HG03342 (cell line): ENCODE measurements at regions not wholly inside any gene's neighbourhood (a gene's known extent, or its start where the extent isn't known, plus 50 kb on each side); places are given as distances from the start of the nearest gene placed in this dataset.
"Not testable (repeated sequence)": the region's sequence is repeated elsewhere in the genome, so short reads cannot be mapped to it uniquely, and the experiment has no call there.

ENCODE experiments used
- ATAC-seq: cut with Tn5 transposase; IDR thresholded peaks from one replicate; pipeline ENCODE4 v1.9.1; 2021; ENCODE audit warnings: mild to moderate bottlenecking, moderate library complexity; ENCODE audit not compliant: unreplicated experiment

DNA sequence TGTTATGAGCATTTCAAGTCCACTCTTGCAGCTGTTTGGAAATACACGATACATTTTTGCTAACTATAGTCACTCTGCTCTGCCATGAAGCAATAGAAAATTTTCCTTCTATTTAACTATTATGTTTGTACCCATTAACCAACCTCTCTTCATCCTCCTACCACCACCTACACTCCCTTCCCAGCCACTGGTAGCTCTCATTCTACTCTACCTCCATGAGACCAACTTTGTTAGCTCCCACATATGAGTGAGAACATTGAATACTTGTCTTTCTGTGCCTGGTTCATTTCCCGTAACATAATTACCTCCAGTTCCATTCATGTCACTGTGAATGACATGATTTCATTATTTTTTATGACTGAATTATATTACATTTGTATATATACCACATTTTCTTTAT lies 505.9 kb upstream of the CCNG1 start:
- no peak for ATAC-seq

DNA sequence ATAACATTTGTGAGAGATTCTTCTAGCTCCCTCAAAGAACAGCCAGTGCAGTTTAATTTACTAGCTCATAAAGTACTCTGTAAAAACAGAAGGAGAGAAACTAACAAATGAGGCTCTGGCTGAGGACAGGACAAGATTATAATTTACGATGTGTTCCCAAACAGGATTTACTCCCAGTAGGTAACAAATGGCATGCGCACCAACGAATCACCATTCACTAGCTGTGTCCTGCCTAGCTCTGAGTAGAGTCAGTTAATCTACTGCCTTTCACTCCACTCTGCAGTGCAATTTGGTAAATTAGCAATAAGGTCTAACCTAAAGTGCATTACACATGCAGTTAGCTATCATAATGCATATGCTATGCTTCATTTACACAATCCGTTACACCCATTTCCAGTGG lies 497.4 kb upstream of the CCNG1 start:
- ATAC-seq, result no peak

GRCh38 chr5:162948677-162949076 lies 488.7 kb upstream of the CCNG1 start:
- ATAC-seq, result no peak

- ATAC-seq, result no peak
Measured at GRCh38 chr5:162956570-162956969, 480.8 kb upstream of the CCNG1 start.

DNA sequence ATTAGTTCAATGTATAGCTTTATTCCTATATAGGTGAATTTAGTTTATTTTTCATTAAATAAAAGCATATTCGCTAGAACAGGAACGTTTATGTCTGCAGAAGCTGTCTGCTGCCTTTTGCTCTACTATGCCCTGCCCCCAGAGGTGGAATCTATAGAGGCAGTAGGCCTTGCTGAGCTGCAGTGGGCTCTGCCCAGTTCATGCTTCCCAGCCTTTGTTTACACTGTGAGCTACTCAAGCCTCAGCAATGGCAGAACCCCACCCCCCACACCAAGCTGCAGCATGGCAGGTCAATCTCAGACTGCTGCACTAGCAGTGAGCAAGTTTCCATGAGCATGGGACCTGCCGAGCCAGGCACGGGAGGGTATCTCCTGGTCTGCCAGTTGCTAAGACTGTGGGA lies 473.3 kb upstream of the CCNG1 start:
- not testable (repeated sequence) for ATAC-seq

GRCh38 chr5:162990063-162990462 lies 447.3 kb upstream of the CCNG1 start:
- ATAC-seq, result no peak

DNA sequence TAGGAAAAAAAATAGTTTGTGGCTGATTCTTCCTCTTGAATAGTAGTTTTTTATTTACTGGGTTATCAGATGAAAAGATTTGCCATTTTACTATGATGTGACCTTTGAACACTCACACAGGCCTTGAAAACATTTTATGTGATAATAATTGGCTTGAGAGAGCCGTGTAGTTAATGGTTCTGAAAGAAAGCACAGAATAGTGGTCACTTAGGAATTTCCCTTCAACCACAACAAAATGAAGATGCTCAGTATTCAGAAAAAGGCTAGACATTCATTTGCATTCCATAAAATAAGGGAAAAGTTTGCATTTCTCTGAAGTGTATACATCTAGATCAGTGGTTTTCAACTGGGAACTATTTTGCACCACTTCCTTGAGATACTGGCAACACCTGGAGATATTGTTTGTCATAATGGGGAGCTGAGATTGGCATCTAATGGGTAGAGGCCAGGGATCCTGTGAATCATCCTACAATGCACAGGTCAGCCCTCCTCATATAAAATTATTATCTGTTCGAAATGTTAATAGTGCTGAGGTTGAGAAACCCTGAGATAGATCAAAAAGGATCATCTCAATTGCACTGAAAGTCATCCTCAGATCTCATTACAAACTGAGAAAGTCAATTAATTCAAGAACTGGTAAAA lies 446.4 kb upstream of the CCNG1 start:
- ATAC-seq, result peak; percentile 81

GRCh38 chr5:162995568-162995967 lies 441.8 kb upstream of the CCNG1 start:
- no peak for ATAC-seq

- ATAC-seq, result no peak
Measured at GRCh38 chr5:162996053-162996452, 441.3 kb upstream of the CCNG1 start.

- ATAC-seq, result peak; percentile 54
Measured at GRCh38 chr5:163005949-163006348, 431.4 kb upstream of the CCNG1 start.

GRCh38 chr5:163022582-163023128 lies 414.7 kb upstream of the CCNG1 start:
- no peak for ATAC-seq

- ATAC-seq, result no peak
Measured at GRCh38 chr5:163023846-163024245, 413.5 kb upstream of the CCNG1 start.

GRCh38 chr5:163024936-163025335 lies 412.5 kb upstream of the CCNG1 start:
- no peak for ATAC-seq

GRCh38 chr5:163033656-163034055 lies 403.7 kb upstream of the CCNG1 start:
- no peak for ATAC-seq

DNA sequence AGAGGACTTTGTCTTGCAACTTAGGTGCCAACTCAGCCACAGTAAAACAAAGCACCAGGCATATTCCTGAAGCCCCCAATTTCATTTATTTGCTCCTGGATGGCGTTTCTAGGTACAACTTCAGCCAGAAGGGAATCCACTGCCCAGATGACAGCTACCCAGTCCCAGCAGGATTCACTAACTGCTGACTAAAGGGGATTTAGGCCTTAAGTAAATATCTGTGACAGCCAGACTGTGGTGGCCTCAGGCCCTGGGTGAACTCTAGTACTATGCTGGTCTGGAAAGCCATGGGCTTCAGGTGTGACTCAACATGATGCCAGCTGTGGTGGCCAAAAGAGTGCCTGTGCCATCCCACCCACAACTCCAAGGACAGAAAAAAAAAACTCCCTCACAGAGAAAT lies 396.1 kb upstream of the CCNG1 start:
- no peak for ATAC-seq

DNA sequence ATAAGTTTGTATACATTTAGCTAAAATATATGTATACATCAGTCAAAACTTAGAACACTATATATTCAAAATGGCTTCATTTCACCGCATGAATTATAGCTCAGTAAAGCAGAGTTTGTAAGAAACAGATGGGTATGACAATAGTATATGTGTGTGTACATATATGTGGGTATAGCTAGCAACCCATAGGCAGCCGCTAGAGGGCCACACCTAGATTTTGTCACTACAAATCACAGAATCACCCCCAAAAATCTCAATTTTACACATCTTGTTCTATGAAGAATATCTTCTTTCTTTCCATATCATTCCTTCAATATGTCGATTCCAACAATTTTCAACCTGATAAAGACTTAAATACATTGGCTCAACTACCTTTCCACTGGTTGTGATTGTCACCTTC lies 357.8 kb upstream of the CCNG1 start:
- peak; percentile 92 for ATAC-seq

DNA sequence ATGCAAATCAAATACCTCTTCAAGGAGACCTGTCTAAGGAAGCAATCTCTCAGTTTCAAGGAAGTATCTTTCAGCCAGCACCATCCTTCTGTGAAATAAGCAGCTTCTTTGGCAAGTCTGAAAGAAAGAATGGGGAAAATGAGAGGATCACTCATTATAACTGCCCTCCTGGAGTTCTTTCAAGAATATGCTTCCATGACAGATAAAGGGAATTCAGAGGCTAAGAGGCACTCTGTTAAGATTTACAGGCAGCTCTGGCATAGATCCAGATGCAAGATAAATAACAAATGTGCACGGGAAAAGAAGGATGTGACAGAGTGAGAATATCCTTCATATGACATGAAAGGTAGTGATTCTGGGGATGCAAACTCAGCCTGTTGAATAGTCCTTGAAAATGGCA lies 348.2 kb upstream of the CCNG1 start:
- ATAC-seq, result no peak

GRCh38 chr5:163089926-163090325 lies 347.5 kb upstream of the CCNG1 start:
- no peak for ATAC-seq

- peak; percentile 93 for ATAC-seq
Measured at GRCh38 chr5:163094492-163095180, 342.8 kb upstream of the CCNG1 start.

GRCh38 chr5:163104464-163104863 lies 332.9 kb upstream of the CCNG1 start:
- ATAC-seq, result peak; percentile 45

GRCh38 chr5:163105456-163105855 lies 331.9 kb upstream of the CCNG1 start:
- no peak for ATAC-seq

- ATAC-seq, result no peak
Measured at GRCh38 chr5:163106098-163106497, 331.3 kb upstream of the CCNG1 start.
